Mesendoderm (in vitro differentiated cells): ENCODE measurements at regions not wholly inside any gene's neighbourhood (a gene's known extent, or its start where the extent isn't known, plus 50 kb on each side); places are given as distances from the start of the nearest gene placed in this dataset.

Experiments used
- DNase-seq: peaks from one replicate; pipeline ENCODE4 v3.0.0; 2013
- H2AK5ac ChIP-seq: 2 replicates; pipeline ENCODE4 v1.6.1; 2013; ENCODE audit warnings: low read length, inconsistent platforms
- H2BK120ac ChIP-seq: 2 replicates; pipeline ENCODE4 v1.6.1; 2013; ENCODE audit warnings: low read depth, mild to moderate bottlenecking, low read length, moderate library complexity, mixed read lengths
- H2BK15ac ChIP-seq: replicated peaks from 2 replicates; pipeline ENCODE4 v1.6.1; 2013; ENCODE audit warnings: low read depth, mild to moderate bottlenecking, moderate library complexity
- H2BK5ac ChIP-seq: 2 replicates; pipeline ENCODE4 v1.6.1; 2013; ENCODE audit warnings: low read length, inconsistent platforms
- H3K18ac ChIP-seq: 2 replicates; pipeline ENCODE4 v1.6.1; 2013; ENCODE audit warnings: mild to moderate bottlenecking, low read length, mixed read lengths
- H3K23ac ChIP-seq: one replicate; pipeline ENCODE4 v1.6.1; 2013; ENCODE audit warnings: low read length
- H3K27ac ChIP-seq: 2 replicates; pipeline ENCODE4 v1.5.1; 2013; ENCODE audit warnings: low read depth, mild to moderate bottlenecking, inconsistent platforms, low read length, moderate library complexity
- H3K27me3 ChIP-seq: 2 replicates; pipeline ENCODE4 v1.6.1; 2013; ENCODE audit warnings: low read length, control low read depth, mild to moderate bottlenecking, inconsistent platforms; ENCODE audit not compliant: insufficient read depth, poor library complexity
- H3K36me3 ChIP-seq: 2 replicates; pipeline ENCODE4 v1.6.1; 2013; ENCODE audit warnings: low read length, inconsistent platforms; ENCODE audit not compliant: control insufficient read depth, insufficient read depth
- H3K4ac ChIP-seq: one replicate; pipeline ENCODE4 v1.6.1; 2013; ENCODE audit warnings: low read depth, mild to moderate bottlenecking, low read length, moderate library complexity
- H3K4me1 ChIP-seq: 2 replicates; pipeline ENCODE4 v1.6.1; 2013; ENCODE audit warnings: low read depth, low read length, inconsistent platforms; ENCODE audit not compliant: control insufficient read depth
- H3K4me2 ChIP-seq: 2 replicates; pipeline ENCODE4 v1.6.1; 2013; ENCODE audit warnings: low read length
- H3K4me3 ChIP-seq: 2 replicates; pipeline ENCODE4 v1.5.1; 2013; ENCODE audit warnings: mild to moderate bottlenecking, low read length
- H3K56ac ChIP-seq: one replicate; pipeline ENCODE4 v1.6.1; 2013; ENCODE audit warnings: low read length
- H3K79me1 ChIP-seq: 2 replicates; pipeline ENCODE4 v1.6.1; 2013; ENCODE audit warnings: low read length, inconsistent platforms
- H3K79me2 ChIP-seq: 2 replicates; pipeline ENCODE4 v1.6.1; 2013; ENCODE audit warnings: mild to moderate bottlenecking, low read length; ENCODE audit not compliant: control insufficient read depth, insufficient read depth
- H3K9ac ChIP-seq: 2 replicates; pipeline ENCODE4 v1.6.1; 2013; ENCODE audit warnings: low read length, inconsistent platforms
- H4K5ac ChIP-seq: one replicate; pipeline ENCODE4 v1.6.1; 2013; ENCODE audit warnings: low read length
- H4K8ac ChIP-seq: one replicate; pipeline ENCODE4 v1.6.1; 2013; ENCODE audit warnings: low read depth, mild to moderate bottlenecking, control low read depth, low read length, moderate library complexity
- WGBS: extraction: QIAGEN DNeasy Blood & Tissue Kit; methylation state at CpG from one replicate; pipeline ENCODE4 v1.1.7; 2013; ENCODE audit warnings: low lambda C conversion rate, missing lambda C conversion rate; ENCODE audit not compliant: insufficient coverage; ENCODE audit errors: extremely low coverage; 5-methylcytosine and 5-hydroxymethylcytosine counted together

- Histone ChIP-seq H3K79me1 (no peaks in the 10 kb centered on the region), H3K9ac (no peak overlapping the region), H2BK120ac (no peak overlapping the region), H3K56ac (no peak overlapping the region), H3K27ac (no peak overlapping the region), H2BK5ac (no peak overlapping the region), H3K4ac (no peak overlapping the region), H3K23ac (no peak overlapping the region), H4K5ac (no peak overlapping the region), H3K27me3 (no peaks in the 10 kb centered on the region), H3K4me1 (peaks cover under 1% of the 10 kb centered on the region), H3K79me2 (no peaks in the 10 kb centered on the region), H3K36me3 (no peaks in the 10 kb centered on the region), H2BK15ac (no peak overlapping the region), H3K4me3 (no peak overlapping the region), H2AK5ac (no peak overlapping the region), H4K8ac (no peak overlapping the region), H3K18ac (no peak overlapping the region), H3K4me2 (no peak overlapping the region)
- WGBS: no CpG with 5 or more reads among the region's 4 CpGs
- no peak for DNase-seq
Measured at GRCh38 chr6:3506751-3507383, 50.0 kb upstream of the SLC22A23 start.
